ENCODE measurements at regions not wholly inside any gene's neighbourhood (a gene's known extent, or its start where the extent isn't known, plus 50 kb on each side); places are given as distances from the start of the nearest gene placed in this dataset.

DNA sequence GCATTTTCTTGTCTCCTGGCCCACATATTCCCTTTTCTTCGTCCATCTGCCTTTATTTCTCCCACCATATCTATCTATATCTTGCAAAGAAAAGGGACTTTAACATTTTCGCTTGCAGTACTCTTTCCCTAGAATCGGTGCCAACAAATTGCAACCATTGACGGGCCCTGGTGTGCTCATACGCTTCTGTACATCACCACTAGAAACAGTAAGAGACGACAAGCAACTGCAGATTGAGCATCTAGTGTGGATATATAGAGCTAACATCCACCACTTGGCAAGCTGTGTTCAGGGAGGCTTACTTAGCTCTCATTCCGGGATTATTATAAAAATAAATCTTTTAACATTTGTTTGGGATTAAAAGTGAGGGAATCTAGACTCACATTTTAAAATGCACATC lies 230.8 kb upstream of the PKN2 start:
- H3K4me3 Mint-ChIP-seq: no peak overlapping the region
- POLR2A ChIA-PET: no interaction called here
- TF ChIP-seq JUN (CRISPR knock-in tag; IDR thresholded peaks at IDR 0.05): no peak
- TF ChIP-seq ZNF219 (CRISPR knock-in tag; IDR thresholded peaks at IDR 0.05; ENCODE audit: borderline replicate concordance): no peak
- no peak for TF ChIP-seq ZNF138 (CRISPR knock-in tag; conservative IDR thresholded peaks at IDR 0.05)
- no peak for TF ChIP-seq NFATC4 (CRISPR knock-in tag; IDR thresholded peaks at IDR 0.05)
- CTCF ChIA-PET: no interaction called here
- no peak for DNase-seq (ENCODE audit: low spot score)
- no peaks in the 10 kb centered on the region; the same call in 1 of the 2 replicates for H3K4me1 Mint-ChIP-seq
- H3K36me3 Mint-ChIP-seq: no peaks in the 10 kb centered on the region
- H3K27ac Mint-ChIP-seq: no peak overlapping the region
- no peaks in the 10 kb centered on the region for H3K27me3 Mint-ChIP-seq (ENCODE audit: low read depth)
- no peaks in the 10 kb centered on the region for H3K9me3 Mint-ChIP-seq
- no peak for ATAC-seq

GRCh38 chr1:88454781-88455180 lies 229.3 kb upstream of the PKN2 start:
- no peaks in the 10 kb centered on the region for H3K36me3 Mint-ChIP-seq
- H3K4me1 Mint-ChIP-seq: no peaks in the 10 kb centered on the region; the same call in 1 of the 2 replicates
- H3K9me3 Mint-ChIP-seq: no peaks in the 10 kb centered on the region
- CTCF ChIA-PET: no interaction called here
- H3K27me3 Mint-ChIP-seq (ENCODE audit: low read depth): no peaks in the 10 kb centered on the region
- peak; percentile 82 for ATAC-seq
- H3K27ac Mint-ChIP-seq: no peak overlapping the region
- H3K4me3 Mint-ChIP-seq: no peak overlapping the region
- no peak for DNase-seq (ENCODE audit: low spot score)
- POLR2A ChIA-PET: no interaction called here
- TF ChIP-seq ZNF317 (CRISPR knock-in tag; IDR thresholded peaks at IDR 0.05; ENCODE audit: borderline replicate concordance, low read depth) (no peak), SMAD3 (CRISPR knock-in tag; IDR thresholded peaks at IDR 0.05; ENCODE audit: borderline replicate concordance) (no peak), PRRX2 (CRISPR knock-in tag; IDR thresholded peaks at IDR 0.05) (no peak), GRHL2 (CRISPR knock-in tag; IDR thresholded peaks at IDR 0.05; ENCODE audit: insufficient replicate concordance, severe bottlenecking) (no peak), NR2C2 (CRISPR knock-in tag; IDR thresholded peaks at IDR 0.05) (no peak), FOXP4 (CRISPR knock-in tag; IDR thresholded peaks at IDR 0.05) (no peak), FOXP1 (CRISPR knock-in tag; IDR thresholded peaks at IDR 0.05; ENCODE audit: borderline replicate concordance) (no peak)
- TF ChIP-seq, protein P1, sequence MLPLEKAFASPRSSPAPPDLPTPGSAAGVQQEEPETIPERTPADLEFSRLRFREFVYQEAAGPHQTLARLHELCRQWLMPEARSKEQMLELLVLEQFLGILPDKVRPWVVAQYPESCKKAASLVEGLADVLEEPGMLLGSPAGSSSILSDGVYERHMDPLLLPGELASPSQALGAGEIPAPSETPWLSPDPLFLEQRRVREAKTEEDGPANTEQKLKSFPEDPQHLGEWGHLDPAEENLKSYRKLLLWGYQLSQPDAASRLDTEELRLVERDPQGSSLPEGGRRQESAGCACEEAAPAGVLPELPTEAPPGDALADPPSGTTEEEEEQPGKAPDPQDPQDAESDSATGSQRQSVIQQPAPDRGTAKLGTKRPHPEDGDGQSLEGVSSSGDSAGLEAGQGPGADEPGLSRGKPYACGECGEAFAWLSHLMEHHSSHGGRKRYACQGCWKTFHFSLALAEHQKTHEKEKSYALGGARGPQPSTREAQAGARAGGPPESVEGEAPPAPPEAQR (CRISPR knock-in tag; IDR thresholded peaks at IDR 0.05): no peak
- TF ChIP-seq, protein P2, sequence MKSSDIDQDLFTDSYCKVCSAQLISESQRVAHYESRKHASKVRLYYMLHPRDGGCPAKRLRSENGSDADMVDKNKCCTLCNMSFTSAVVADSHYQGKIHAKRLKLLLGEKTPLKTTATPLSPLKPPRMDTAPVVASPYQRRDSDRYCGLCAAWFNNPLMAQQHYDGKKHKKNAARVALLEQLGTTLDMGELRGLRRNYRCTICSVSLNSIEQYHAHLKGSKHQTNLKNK (CRISPR knock-in tag; IDR thresholded peaks at IDR 0.05): no peak

GRCh38 chr1:88455621-88456256 lies 228.3 kb upstream of the PKN2 start:
- Mint-ChIP-seq H3K36me3 (no peaks in the 10 kb centered on the region), H3K4me1 (no peaks in the 10 kb centered on the region; the same call in 1 of the 2 replicates), H3K27ac (peak overlapping the region; percentile 29; the same call in 1 of the 2 replicates), H3K4me3 (no peak overlapping the region), H3K9me3 (no peaks in the 10 kb centered on the region), H3K27me3 (ENCODE audit: low read depth) (no peaks in the 10 kb centered on the region)
- ChIA-PET POLR2A (interaction anchor here (0.6 kb wide), 1 partner anchor 14 kb away, joined by 12 read pairs; no protein-coding TSS in a partner anchor), CTCF (no interaction called here)
- no peak for DNase-seq (ENCODE audit: low spot score)
- 0 out of 2 replicates have a peak, but pooled peaks have one; percentile 31 for ATAC-seq
- TF ChIP-seq E2F1 (CRISPR knock-in tag; IDR thresholded peaks at IDR 0.05) (no peak), TEAD1 (CRISPR knock-in tag; IDR thresholded peaks at IDR 0.05) (no peak), FOXK1 (CRISPR knock-in tag; IDR thresholded peaks at IDR 0.05) (no peak), ZNF232 (CRISPR knock-in tag; IDR thresholded peaks at IDR 0.05) (no peak), FOXP4 (CRISPR knock-in tag; IDR thresholded peaks at IDR 0.05) (no peak), ZNF317 (CRISPR knock-in tag; IDR thresholded peaks at IDR 0.05; ENCODE audit: borderline replicate concordance, low read depth) (no peak), ETV6 (CRISPR knock-in tag; IDR thresholded peaks at IDR 0.05) (no peak), CBFB (CRISPR knock-in tag; IDR thresholded peaks at IDR 0.05; ENCODE audit: low read depth) (no peak), SMAD4 (CRISPR knock-in tag; IDR thresholded peaks at IDR 0.05) (no peak), HMGA2 (CRISPR knock-in tag; IDR thresholded peaks at IDR 0.05) (no peak), ATF2 (CRISPR knock-in tag; IDR thresholded peaks at IDR 0.05; ENCODE audit: borderline replicate concordance, low read depth) (no peak)
- TF ChIP-seq, protein P2 (CRISPR knock-in tag; IDR thresholded peaks at IDR 0.05): no peak
